ENCODE measurements at regions not wholly inside any gene's neighbourhood (a gene's known extent, or its start where the extent isn't known, plus 50 kb on each side); places are given as distances from the start of the nearest gene placed in this dataset.

GRCh38 chr4:96205143-96205936 lies 365.4 kb downstream of the PDHA2 start:
- TF ChIP-seq CTCF (IDR thresholded peaks at IDR 0.05) (no peak), POLR2A (IDR thresholded peaks at IDR 0.05) (no peak)
